Trophoblast cell (in vitro differentiated cells and primary cell): ENCODE measurements at regions not wholly inside any gene's neighbourhood (a gene's known extent, or its start where the extent isn't known, plus 50 kb on each side); places are given as distances from the start of the nearest gene placed in this dataset.

Source experiments
- DNase-seq, 2 donors: peaks; one replicate each; pipeline ENCODE4 v3.0.0-alpha.2; 2016
- H2AFZ ChIP-seq: 2 replicates; pipeline ENCODE4 v1.6.1; 2013; ENCODE audit warnings: low read length, moderate library complexity, mild to moderate bottlenecking; ENCODE audit not compliant: insufficient read depth, poor library complexity
- H2AK5ac ChIP-seq: 2 replicates; pipeline ENCODE4 v1.6.1; 2013; ENCODE audit warnings: mild to moderate bottlenecking, low read length
- H2BK120ac ChIP-seq: 2 replicates; pipeline ENCODE4 v1.6.1; 2013; ENCODE audit warnings: low read length, mild to moderate bottlenecking, moderate library complexity; ENCODE audit not compliant: insufficient read depth, poor library complexity
- H2BK12ac ChIP-seq: 2 replicates; pipeline ENCODE4 v1.6.1; 2013; ENCODE audit warnings: mild to moderate bottlenecking, low read length, moderate library complexity
- H2BK5ac ChIP-seq: 2 replicates; pipeline ENCODE4 v1.6.1; 2013; ENCODE audit warnings: low read length, low read depth, moderate library complexity, mild to moderate bottlenecking; ENCODE audit not compliant: poor library complexity
- H3K14ac ChIP-seq: 2 replicates; pipeline ENCODE4 v1.6.1; 2013; ENCODE audit warnings: mild to moderate bottlenecking, low read length
- H3K18ac ChIP-seq: 2 replicates; pipeline ENCODE4 v1.6.1; 2013; ENCODE audit warnings: mild to moderate bottlenecking, low read length
- H3K23ac ChIP-seq: 2 replicates; pipeline ENCODE4 v1.6.1; 2013; ENCODE audit warnings: low read length
- H3K27ac ChIP-seq: 2 replicates; pipeline ENCODE4 v1.5.1; 2013; ENCODE audit warnings: low read depth, mild to moderate bottlenecking, inconsistent platforms, low read length, moderate library complexity
- H3K27me3 ChIP-seq: 2 replicates; pipeline ENCODE4 v1.6.1; 2013; ENCODE audit warnings: inconsistent platforms, mild to moderate bottlenecking, low read length, moderate library complexity; ENCODE audit not compliant: insufficient read depth
- H3K36me3 ChIP-seq, 2 experiments: 1 replicate in 1 of 2; 2 replicates in 1 of 2; pipeline ENCODE4 v1.6.1; 2013; ENCODE audit warnings: low read length in 2 of 2, mild to moderate bottlenecking in 2 of 2, moderate library complexity in 1 of 2; ENCODE audit not compliant: insufficient read depth in 2 of 2, control insufficient read depth in 1 of 2
- H3K4ac ChIP-seq: 2 replicates; pipeline ENCODE4 v1.6.1; 2013; ENCODE audit warnings: low read depth, mild to moderate bottlenecking, low read length, moderate library complexity
- H3K4me1 ChIP-seq, 2 experiments: 1 replicate in 1 of 2; 2 replicates in 1 of 2; pipeline ENCODE4 v1.6.1; 2013; ENCODE audit warnings: low read length in 2 of 2, mild to moderate bottlenecking in 2 of 2, moderate library complexity in 1 of 2; ENCODE audit not compliant: insufficient read depth in 2 of 2, control insufficient read depth in 1 of 2
- H3K4me2 ChIP-seq: 2 replicates; pipeline ENCODE4 v1.6.1; 2013; ENCODE audit warnings: inconsistent platforms, mild to moderate bottlenecking, low read length, moderate library complexity
- H3K4me3 ChIP-seq: 2 replicates; pipeline ENCODE4 v1.5.1; 2013; ENCODE audit warnings: mild to moderate bottlenecking, low read depth, low read length, inconsistent platforms
- H3K79me1 ChIP-seq: one replicate; pipeline ENCODE4 v1.6.1; 2013; ENCODE audit warnings: low read length
- H3K79me2 ChIP-seq: 2 replicates; pipeline ENCODE4 v1.6.1; 2013; ENCODE audit warnings: low read length, mild to moderate bottlenecking; ENCODE audit not compliant: control insufficient read depth, insufficient read depth, poor library complexity
- H3K9ac ChIP-seq: 2 replicates; pipeline ENCODE4 v1.6.1; 2013; ENCODE audit warnings: mild to moderate bottlenecking, low read length
- H3K9me3 ChIP-seq: 2 replicates; pipeline ENCODE4 v1.6.1; 2013; ENCODE audit warnings: low read depth, mild to moderate bottlenecking, control low read depth, inconsistent platforms, low read length; ENCODE audit not compliant: insufficient read depth
- H4K12ac ChIP-seq: 2 replicates; pipeline ENCODE4 v1.6.1; 2013; ENCODE audit warnings: low read depth, mild to moderate bottlenecking, low read length, moderate library complexity
- H4K8ac ChIP-seq: 2 replicates; pipeline ENCODE4 v1.6.1; 2013; ENCODE audit warnings: low read depth, mild to moderate bottlenecking, low read length, moderate library complexity
- H4K91ac ChIP-seq: one replicate; pipeline ENCODE4 v1.6.1; 2013; ENCODE audit warnings: low read depth, mild to moderate bottlenecking, low read length, moderate library complexity
- WGBS: extraction: QIAGEN DNeasy Blood & Tissue Kit; methylation state at CpG from one replicate; pipeline ENCODE4 v1.1.7; 2013; ENCODE audit warnings: missing lambda C conversion rate; ENCODE audit not compliant: insufficient read length, insufficient coverage; ENCODE audit errors: extremely low coverage; 5-methylcytosine and 5-hydroxymethylcytosine counted together

DNA sequence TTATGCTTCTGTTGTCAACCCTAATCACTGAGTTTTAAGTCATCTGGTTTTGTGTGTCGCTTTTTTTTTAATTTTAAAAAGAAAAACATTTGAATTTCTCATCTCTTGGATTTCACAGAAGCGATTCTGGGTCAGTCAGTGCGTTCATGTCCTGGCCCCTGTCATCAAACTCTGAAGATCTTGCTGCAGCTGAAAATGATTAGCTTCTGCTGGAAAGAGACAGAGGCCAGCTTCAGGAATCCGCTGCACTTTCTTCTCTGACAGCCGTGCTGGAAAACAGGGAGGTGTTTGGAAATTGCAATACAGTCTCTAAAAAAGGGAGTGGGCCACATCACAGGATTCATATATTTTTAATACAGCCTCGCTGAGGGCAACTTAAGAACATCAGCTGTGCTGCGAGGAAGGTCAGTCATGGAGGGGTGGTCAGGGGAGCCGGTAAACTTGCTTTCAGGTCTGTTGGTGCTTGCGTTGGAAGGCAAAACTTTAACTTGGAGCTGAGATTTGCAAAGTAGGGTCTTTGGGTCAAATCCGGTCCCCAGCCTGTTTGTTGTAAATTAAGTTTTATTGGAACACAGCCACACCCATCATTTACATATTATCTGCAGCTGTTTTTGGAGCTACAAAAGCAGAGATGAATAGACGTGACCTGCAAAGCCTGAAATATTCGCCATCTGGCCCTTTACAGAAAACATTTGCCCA, 190.8 kb downstream of the AACS start:
- H3K18ac ChIP-seq: no peak overlapping the region
- H3K4me2 ChIP-seq: no peak overlapping the region
- no peak overlapping the region for H2BK120ac ChIP-seq
- DNase-seq: no peak
- H3K79me2 ChIP-seq: no peaks in the 10 kb centered on the region
- peaks cover 3% of the 10 kb centered on the region for H3K9me3 ChIP-seq
- no peak overlapping the region for H3K4me3 ChIP-seq
- H3K27ac ChIP-seq: no peak overlapping the region
- H3K27me3 ChIP-seq: no peaks in the 10 kb centered on the region
- no peak overlapping the region for H4K12ac ChIP-seq
- no peak overlapping the region for H4K91ac ChIP-seq
- no peak overlapping the region for H3K23ac ChIP-seq
- no peaks in the 10 kb centered on the region for H3K4me1 ChIP-seq
- no peak overlapping the region for H3K9ac ChIP-seq
- H4K8ac ChIP-seq: no peak overlapping the region
- H3K36me3 ChIP-seq: no peaks in the 10 kb centered on the region
- no CpG with 5 or more reads among the region's 12 CpGs for WGBS
- H2BK12ac ChIP-seq: no peak overlapping the region
- no peak overlapping the region for H2BK5ac ChIP-seq
- H3K79me1 ChIP-seq: no peaks in the 10 kb centered on the region
- no peak overlapping the region for H2AFZ ChIP-seq
- H3K4ac ChIP-seq: no peak overlapping the region
- H2AK5ac ChIP-seq: no peak overlapping the region
- H3K14ac ChIP-seq: no peak overlapping the region

GRCh38 chr12:125256634-125256936, 191.3 kb downstream of the AACS start:
- no CpG with 5 or more reads among the region's 3 CpGs for WGBS
- Histone ChIP-seq H3K9me3 (peaks cover 3% of the 10 kb centered on the region), H3K79me2 (no peaks in the 10 kb centered on the region), H3K9ac (no peak overlapping the region), H4K8ac (no peak overlapping the region), H3K4ac (no peak overlapping the region), H3K4me2 (no peak overlapping the region), H3K18ac (no peak overlapping the region), H3K14ac (no peak overlapping the region), H3K4me1 (no peaks in the 10 kb centered on the region), H4K91ac (no peak overlapping the region), H4K12ac (no peak overlapping the region), H3K23ac (no peak overlapping the region), H3K27ac (no peak overlapping the region), H3K36me3 (no peaks in the 10 kb centered on the region), H3K4me3 (no peak overlapping the region), H3K27me3 (no peaks in the 10 kb centered on the region), H2BK120ac (no peak overlapping the region), H2BK5ac (no peak overlapping the region), H2AFZ (no peak overlapping the region), H3K79me1 (no peaks in the 10 kb centered on the region), H2AK5ac (no peak overlapping the region), H2BK12ac (no peak overlapping the region)
- DNase-seq: no peak

DNA sequence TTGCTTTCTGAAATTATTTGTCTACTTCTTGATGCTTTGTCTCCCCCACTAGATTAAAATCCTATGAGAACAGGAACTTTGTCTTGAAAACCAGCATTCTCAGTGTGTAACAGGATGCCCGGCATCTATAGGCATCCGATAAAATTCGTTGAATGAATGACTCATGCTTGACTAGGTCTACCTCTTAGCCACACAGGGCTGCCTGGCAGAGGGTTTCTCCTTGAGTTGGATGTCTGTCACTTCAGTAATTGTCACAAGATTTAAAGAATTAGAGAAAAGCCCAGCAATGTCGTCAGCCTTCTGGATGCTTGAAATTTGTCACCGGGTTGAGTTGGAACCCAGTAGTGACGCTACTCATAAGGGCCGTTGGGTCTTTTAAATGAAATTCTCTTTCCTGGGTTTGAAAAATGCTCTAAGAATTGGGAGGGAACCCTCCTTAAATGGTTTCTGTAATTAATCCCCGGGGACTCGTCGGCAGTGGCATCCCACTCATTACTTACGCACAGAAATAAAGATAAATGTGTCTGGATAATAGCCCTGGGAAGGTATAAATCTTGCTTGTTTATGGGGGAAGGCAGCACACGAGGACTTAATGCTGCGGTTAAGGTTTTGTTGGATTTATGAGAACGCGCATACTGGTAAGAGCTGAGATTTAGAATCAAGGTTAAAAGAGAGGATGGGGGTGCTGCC, 194.1 kb downstream of the AACS start:
- H3K4me3 ChIP-seq: no peak overlapping the region
- no peaks in the 10 kb centered on the region for H3K4me1 ChIP-seq
- H4K8ac ChIP-seq: no peak overlapping the region
- H2BK12ac ChIP-seq: no peak overlapping the region
- H2AK5ac ChIP-seq: no peak overlapping the region
- peaks cover 4% of the 10 kb centered on the region for H3K9me3 ChIP-seq
- H3K4ac ChIP-seq: no peak overlapping the region
- H3K79me2 ChIP-seq: no peaks in the 10 kb centered on the region
- WGBS: 100% methylated on average over 2 of the region's 15 CpGs
- no peak overlapping the region for H2BK5ac ChIP-seq
- no peak overlapping the region for H3K18ac ChIP-seq
- no peak overlapping the region for H3K27ac ChIP-seq
- no peaks in the 10 kb centered on the region for H3K79me1 ChIP-seq
- no peak overlapping the region for H4K91ac ChIP-seq
- no peak overlapping the region for H3K23ac ChIP-seq
- no peak overlapping the region for H3K4me2 ChIP-seq
- H4K12ac ChIP-seq: no peak overlapping the region
- no peak for DNase-seq
- no peak overlapping the region for H2BK120ac ChIP-seq
- H3K9ac ChIP-seq: no peak overlapping the region
- H3K36me3 ChIP-seq: no peaks in the 10 kb centered on the region
- H2AFZ ChIP-seq: no peak overlapping the region
- H3K14ac ChIP-seq: no peak overlapping the region
- no peaks in the 10 kb centered on the region for H3K27me3 ChIP-seq

DNA sequence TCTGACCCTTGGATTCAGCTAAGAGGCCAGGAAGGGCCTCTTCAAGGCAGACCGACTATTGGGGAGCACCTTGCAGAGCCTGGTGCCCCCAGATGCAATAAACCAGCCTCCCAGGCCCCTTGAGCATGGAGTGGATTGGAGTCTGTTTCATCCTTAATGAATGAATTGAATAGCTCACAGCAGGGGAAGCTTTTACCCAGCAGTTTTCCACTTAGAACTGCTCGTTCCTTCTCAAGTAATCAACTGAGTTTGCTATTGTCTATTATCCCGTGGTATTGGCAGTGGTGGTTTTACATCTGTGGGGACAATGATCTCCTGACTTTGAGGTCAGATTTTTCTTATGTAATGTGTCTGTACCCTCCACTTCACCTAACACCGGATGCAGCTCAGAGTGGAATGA, 197.6 kb downstream of the AACS start:
- WGBS: no CpG with 5 or more reads among the region's 4 CpGs

More for the DNA sequence above, 197.6 kb downstream of the AACS start:
- Histone ChIP-seq H3K36me3 (no peaks in the 10 kb centered on the region), H4K91ac (no peak overlapping the region), H3K79me2 (no peaks in the 10 kb centered on the region), H3K18ac (no peak overlapping the region), H3K79me1 (no peaks in the 10 kb centered on the region), H2AK5ac (no peak overlapping the region), H3K4me2 (no peak overlapping the region), H3K23ac (no peak overlapping the region), H2AFZ (no peak overlapping the region), H3K9me3 (peaks cover 1% of the 10 kb centered on the region), H4K8ac (no peak overlapping the region), H2BK12ac (no peak overlapping the region), H2BK5ac (no peak overlapping the region), H2BK120ac (no peak overlapping the region), H4K12ac (no peak overlapping the region), H3K4ac (no peak overlapping the region), H3K9ac (no peak overlapping the region), H3K27ac (no peak overlapping the region), H3K14ac (no peak overlapping the region), H3K4me3 (no peak overlapping the region), H3K27me3 (no peaks in the 10 kb centered on the region), H3K4me1 (no peaks in the 10 kb centered on the region)
- no peak for DNase-seq
